ENCODE measurements at regions not wholly inside any gene's neighbourhood (a gene's known extent, or its start where the extent isn't known, plus 50 kb on each side); places are given as distances from the start of the nearest gene placed in this dataset.
A peak's percentile ranks its signal among the peaks of the same experiment; 100 is the strongest.

DNA sequence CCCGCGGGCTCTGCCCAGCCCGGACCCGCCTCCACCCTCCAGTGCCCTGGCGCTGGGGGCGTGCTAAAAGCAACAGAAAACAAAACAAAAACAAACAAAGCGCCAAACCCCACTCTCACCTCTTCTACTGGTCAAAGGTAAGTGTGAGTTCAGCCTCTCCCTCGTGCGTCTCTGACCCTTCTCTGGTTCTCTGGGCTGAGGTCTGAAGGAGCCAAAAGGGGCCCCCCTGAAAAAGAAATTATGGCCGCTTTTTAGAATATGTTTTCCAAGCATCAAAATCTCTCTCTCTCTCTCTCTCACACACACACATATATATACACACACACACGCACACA, 133.5 kb upstream of the DPYD start:
- no peak for DNase-seq (ENCODE audit: low spot score)
- TF ChIP-seq, protein P1, sequence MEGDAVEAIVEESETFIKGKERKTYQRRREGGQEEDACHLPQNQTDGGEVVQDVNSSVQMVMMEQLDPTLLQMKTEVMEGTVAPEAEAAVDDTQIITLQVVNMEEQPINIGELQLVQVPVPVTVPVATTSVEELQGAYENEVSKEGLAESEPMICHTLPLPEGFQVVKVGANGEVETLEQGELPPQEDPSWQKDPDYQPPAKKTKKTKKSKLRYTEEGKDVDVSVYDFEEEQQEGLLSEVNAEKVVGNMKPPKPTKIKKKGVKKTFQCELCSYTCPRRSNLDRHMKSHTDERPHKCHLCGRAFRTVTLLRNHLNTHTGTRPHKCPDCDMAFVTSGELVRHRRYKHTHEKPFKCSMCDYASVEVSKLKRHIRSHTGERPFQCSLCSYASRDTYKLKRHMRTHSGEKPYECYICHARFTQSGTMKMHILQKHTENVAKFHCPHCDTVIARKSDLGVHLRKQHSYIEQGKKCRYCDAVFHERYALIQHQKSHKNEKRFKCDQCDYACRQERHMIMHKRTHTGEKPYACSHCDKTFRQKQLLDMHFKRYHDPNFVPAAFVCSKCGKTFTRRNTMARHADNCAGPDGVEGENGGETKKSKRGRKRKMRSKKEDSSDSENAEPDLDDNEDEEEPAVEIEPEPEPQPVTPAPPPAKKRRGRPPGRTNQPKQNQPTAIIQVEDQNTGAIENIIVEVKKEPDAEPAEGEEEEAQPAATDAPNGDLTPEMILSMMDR (IDR thresholded peaks at IDR 0.05), result no peak
- Histone ChIP-seq H3K4me1 (ENCODE audit: control insufficient read depth in 1 of 2, low read depth in 2 of 2) (peaks cover 8 to 12% of the 10 kb centered on the region in 2 donors), H3K9me3 (no peaks in the 10 kb centered on the region), H3K27me3 (replicated peaks; ENCODE audit: insufficient read depth) (no peaks in the 10 kb centered on the region), H3K36me3 (no peaks in the 10 kb centered on the region), H3K27ac (no peak overlapping the region), H3K4me3 (peak overlapping the region; percentile 74)
- no peak for ATAC-seq (ENCODE audit: insufficient number of reproducible peaks, low FRiP score, low read depth)

DNA sequence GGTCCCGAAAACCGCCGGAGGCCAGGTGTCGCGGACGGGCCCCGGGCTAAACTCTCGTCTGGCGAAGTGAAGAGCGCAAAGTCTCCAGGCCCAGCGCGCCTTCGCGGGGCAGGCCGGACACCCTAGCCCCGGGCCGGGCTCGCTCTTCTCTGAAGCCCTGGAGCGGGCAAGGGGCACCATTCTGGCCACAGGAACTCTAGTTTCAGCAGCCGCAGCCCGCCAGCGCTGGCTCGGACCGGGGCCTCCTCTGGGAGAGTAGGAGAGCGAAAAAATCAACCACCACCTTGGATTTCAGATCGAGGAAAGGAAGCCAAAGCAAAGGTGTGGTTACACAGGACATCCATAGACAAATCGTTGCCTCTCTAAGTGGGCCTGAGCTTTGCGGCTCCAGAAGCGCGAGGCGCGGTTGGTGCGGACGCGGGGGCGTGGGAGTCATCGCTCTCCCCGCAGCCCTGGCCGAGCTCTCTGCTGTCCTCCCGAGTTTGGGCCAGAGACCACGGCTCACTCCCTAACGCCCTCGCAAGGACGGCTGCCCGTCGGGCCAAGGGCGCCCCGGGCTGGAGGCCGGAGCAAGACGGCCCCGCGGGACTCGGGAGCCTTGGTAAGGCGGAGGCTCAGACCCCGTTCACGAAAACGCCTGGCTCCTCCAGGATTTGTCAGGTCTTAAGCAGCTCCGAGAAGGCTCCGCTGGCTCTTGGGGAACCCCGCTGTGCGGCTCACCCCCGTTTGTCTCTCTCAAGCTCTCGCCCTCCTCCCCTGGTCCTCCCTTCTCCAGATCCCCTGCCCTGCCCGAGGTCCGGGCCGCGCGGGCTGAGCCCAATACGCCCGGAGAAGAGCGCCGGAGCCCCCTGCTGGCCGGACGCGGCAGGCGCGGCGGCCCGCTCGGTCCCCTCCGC, 132.9 kb upstream of the DPYD start:
- H3K36me3 ChIP-seq, result no peaks in the 10 kb centered on the region
- DNase-seq (ENCODE audit: low spot score) (no peak), ATAC-seq (ENCODE audit: insufficient number of reproducible peaks, low FRiP score, low read depth) (peak; percentile 67)
- H3K4me1 ChIP-seq (ENCODE audit: control insufficient read depth in 1 of 2, low read depth in 2 of 2), result peaks cover 9 to 12% of the 10 kb centered on the region in 2 donors
- no peaks in the 10 kb centered on the region for H3K27me3 ChIP-seq (replicated peaks; ENCODE audit: insufficient read depth)
- TF ChIP-seq, protein P1 (IDR thresholded peaks at IDR 0.05), result peak; percentile 83
- H3K4me3 ChIP-seq, result peak overlapping the region; percentile 74
- no peaks in the 10 kb centered on the region for H3K9me3 ChIP-seq
- no peak overlapping the region for H3K27ac ChIP-seq

GRCh38 chr1:98051065-98051675, 130.3 kb upstream of the DPYD start:
- H3K9me3 ChIP-seq, result no peaks in the 10 kb centered on the region
- TF ChIP-seq, protein P1 (IDR thresholded peaks at IDR 0.05), result peak; percentile 49
- no peaks in the 10 kb centered on the region for H3K27me3 ChIP-seq (replicated peaks; ENCODE audit: insufficient read depth)
- H3K4me1 ChIP-seq (ENCODE audit: control insufficient read depth in 1 of 2, low read depth in 2 of 2), result peaks cover 12 to 13% of the 10 kb centered on the region in 2 donors
- no peak overlapping the region for H3K4me3 ChIP-seq
- H3K27ac ChIP-seq, result no peak overlapping the region
- no peak for ATAC-seq (ENCODE audit: insufficient number of reproducible peaks, low FRiP score, low read depth)
- no peaks in the 10 kb centered on the region for H3K36me3 ChIP-seq
- DNase-seq (ENCODE audit: low spot score), result no peak

GRCh38 chr1:98049370-98050135, 128.7 kb upstream of the DPYD start:
- no peak for ATAC-seq (ENCODE audit: insufficient number of reproducible peaks, low FRiP score, low read depth)
- no peak overlapping the region for H3K4me3 ChIP-seq
- H3K27me3 ChIP-seq (replicated peaks; ENCODE audit: insufficient read depth), result no peaks in the 10 kb centered on the region
- H3K27ac ChIP-seq, result no peak overlapping the region
- peaks cover 23 to 27% of the 10 kb centered on the region in 2 donors for H3K4me1 ChIP-seq (ENCODE audit: control insufficient read depth in 1 of 2, low read depth in 2 of 2)
- no peak for DNase-seq (ENCODE audit: low spot score)
- H3K36me3 ChIP-seq, result no peaks in the 10 kb centered on the region
- H3K9me3 ChIP-seq, result no peaks in the 10 kb centered on the region
- TF ChIP-seq, protein P1 (IDR thresholded peaks at IDR 0.05), result no peak

Measured in thoracic aorta (tissue), 2 donors.